ENCODE measurements at regions not wholly inside any gene's neighbourhood (a gene's known extent, or its start where the extent isn't known, plus 50 kb on each side); places are given as distances from the start of the nearest gene placed in this dataset.

- TF ChIP-seq CTCF (IDR thresholded peaks at IDR 0.05) = no peak
- no peak for TF ChIP-seq POLR2A (IDR thresholded peaks at IDR 0.05)
These were observed 406.0 kb upstream of the SEMA6A start for GRCh38 chr5:116980581-116980980.

All from thyroid gland (tissue), 4 donors.